Natural killer cell treated with Interleukin-12 subunit alpha and Interleukin-12 subunit beta and Interleukin-15 and Interleukin-18, amount 100 ng/mL, for 72 hours (primary cell): ENCODE measurements at regions not wholly inside any gene's neighbourhood (a gene's known extent, or its start where the extent isn't known, plus 50 kb on each side); places are given as distances from the start of the nearest gene placed in this dataset.
"Not testable (repeated sequence)": the region's sequence is repeated elsewhere in the genome, so short reads cannot be mapped to it uniquely, and the experiment has no call there.

Experiments used
- ATAC-seq, 2 donors: fragments of 150-1000 bp; cut with Tn5 transposase in 1 of 2; sonication (Bioruptor Pico), chemical (Tn5 transposase) in 1 of 2; 2 replicates each; pipeline ENCODE4 v1.10.0; 2021
- DNase-seq: peaks from one replicate; pipeline ENCODE4 v3.0.0; 2022; ENCODE audit warnings: low spot score
- H3K27ac Mint-ChIP-seq, 2 donors: 1 replicate in 1 of 2; 2 replicates in 1 of 2; pipeline ENCODE4 v1.8.0; 2022; ENCODE audit warnings: mixed read lengths in 2 of 2, mild to moderate bottlenecking in 1 of 2, moderate library complexity in 1 of 2
- H3K27me3 Mint-ChIP-seq, 2 donors: 1 replicate in 1 of 2; 2 replicates in 1 of 2; pipeline ENCODE4 v1.8.0; 2022; ENCODE audit warnings: mixed read lengths in 2 of 2
- H3K36me3 Mint-ChIP-seq: one replicate; pipeline ENCODE4 v1.8.0; 2022; ENCODE audit warnings: mixed read lengths
- H3K4me1 Mint-ChIP-seq, 2 donors: 1 replicate in 1 of 2; 2 replicates in 1 of 2; pipeline ENCODE4 v1.8.0; 2022; ENCODE audit warnings: low read depth in 2 of 2, mixed read lengths in 2 of 2, mild to moderate bottlenecking in 1 of 2
- H3K4me3 Mint-ChIP-seq: one replicate; pipeline ENCODE4 v1.8.0; 2022; ENCODE audit warnings: mixed read lengths
- H3K9me3 Mint-ChIP-seq: 2 replicates; pipeline ENCODE4 v1.8.0; 2022; ENCODE audit warnings: mixed read lengths

DNA sequence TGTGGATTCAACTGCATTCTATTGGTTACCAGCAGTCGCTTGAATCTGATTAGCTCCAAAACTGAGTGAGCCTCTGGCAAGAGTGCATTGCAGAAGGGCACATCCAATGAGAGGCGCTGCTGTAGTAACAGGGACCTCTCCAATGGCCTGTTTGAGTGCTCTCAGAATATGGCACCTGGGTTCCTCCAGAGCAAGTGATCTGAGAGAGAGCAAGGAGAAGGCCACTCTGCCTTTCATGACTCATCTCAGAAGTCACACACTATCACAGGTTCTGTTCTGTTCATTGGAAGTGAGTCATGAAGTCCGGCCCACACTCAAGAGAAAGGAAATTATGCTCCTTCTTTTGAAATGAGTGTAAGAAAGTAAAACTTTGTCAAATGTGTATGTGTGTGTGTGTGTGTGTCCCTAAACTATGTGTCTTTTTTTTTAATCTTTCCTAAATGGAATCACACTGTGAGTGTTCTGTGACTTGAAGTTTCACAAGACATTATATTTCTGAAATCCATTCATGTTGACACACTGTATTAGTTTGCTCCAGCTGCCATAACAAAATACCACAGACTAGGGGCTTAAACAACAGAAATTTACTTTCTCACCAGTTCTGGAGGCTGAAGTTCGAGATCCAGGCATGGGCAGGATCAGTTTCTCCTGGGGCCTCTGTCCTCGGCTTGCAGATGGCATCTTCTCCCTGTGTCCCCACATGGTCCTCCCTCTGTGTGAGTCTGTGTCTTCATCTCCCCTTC is 138.3 kb upstream of the CDYL start:
- peaks cover 20 to 30% of the 10 kb centered on the region in 2 donors for H3K4me1 Mint-ChIP-seq
- DNase-seq (peak; percentile 80), ATAC-seq (peak; percentile 99)
- peak overlapping the region; percentile 46 to 87 for H3K27ac Mint-ChIP-seq
- peaks cover 15 to 18% of the 10 kb centered on the region in 2 donors for H3K27me3 Mint-ChIP-seq
- peak overlapping the region; percentile 30 for H3K4me3 Mint-ChIP-seq
- H3K9me3 Mint-ChIP-seq, result peaks cover 8% of the 10 kb centered on the region
- no peaks in the 10 kb centered on the region for H3K36me3 Mint-ChIP-seq

DNA sequence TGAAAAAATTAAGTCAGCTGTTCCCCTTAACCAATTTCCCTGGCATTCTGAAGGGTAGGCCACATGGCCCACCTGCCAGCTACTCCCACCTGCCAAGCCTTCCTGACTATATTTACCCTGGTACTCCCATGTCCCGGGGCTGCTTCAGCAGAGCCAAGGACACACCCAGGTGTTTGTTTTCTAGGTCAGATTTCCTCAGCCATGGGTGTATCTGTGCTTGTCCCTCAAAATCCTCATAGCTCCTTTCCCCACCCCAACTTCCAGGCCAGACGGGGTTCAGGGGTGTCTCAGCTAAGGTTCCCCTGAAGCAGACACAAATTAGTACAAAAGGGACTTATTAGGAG is 139.4 kb upstream of the CDYL start:
- no peak for DNase-seq
- Mint-ChIP-seq H3K9me3 (peaks cover 8% of the 10 kb centered on the region), H3K4me3 (no peak overlapping the region), H3K36me3 (no peaks in the 10 kb centered on the region), H3K4me1 (peaks cover 17 to 30% of the 10 kb centered on the region in 2 donors), H3K27me3 (peaks cover 8 to 13% of the 10 kb centered on the region in 2 donors), H3K27ac (peak overlapping the region in 1 of 2 donors; percentile 87)
- no peak for ATAC-seq

DNA sequence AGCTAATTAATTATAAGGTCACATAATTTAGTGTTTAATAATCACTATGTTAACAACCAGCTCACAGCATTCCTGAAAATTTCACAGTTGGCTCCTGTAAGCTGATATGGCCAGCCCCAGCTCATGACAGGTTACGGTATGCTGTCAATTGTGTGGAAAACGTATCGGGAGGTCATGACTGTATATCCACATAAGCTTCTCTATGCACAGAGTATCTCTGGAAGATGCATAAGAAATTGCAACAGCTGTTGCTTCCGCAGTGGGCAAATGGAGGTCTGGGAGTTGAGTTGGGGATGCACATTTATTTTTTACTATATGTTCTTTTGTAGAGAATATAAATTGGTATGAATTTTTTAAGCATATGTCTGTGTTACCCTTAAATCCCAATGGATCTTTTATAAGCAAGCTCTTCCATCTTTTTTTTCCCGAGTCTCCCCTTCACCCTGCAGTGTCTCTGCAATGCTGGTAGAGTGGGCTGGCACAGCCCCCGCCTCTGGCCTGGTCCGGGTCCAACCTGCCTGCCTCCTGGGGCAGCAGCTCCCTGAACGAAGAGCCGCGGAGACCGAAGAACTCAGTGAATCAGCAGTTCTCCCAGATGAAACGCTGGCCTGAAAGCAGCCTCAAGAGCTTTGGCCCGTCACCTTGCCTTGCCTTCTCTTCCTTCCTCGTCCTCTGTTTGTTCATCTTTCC is 139.9 kb upstream of the CDYL start:
- H3K36me3 Mint-ChIP-seq, result no peaks in the 10 kb centered on the region
- peaks cover 15 to 30% of the 10 kb centered on the region in 2 donors for H3K4me1 Mint-ChIP-seq
- ATAC-seq (no peak), DNase-seq (no peak)
- H3K4me3 Mint-ChIP-seq, result no peak overlapping the region
- H3K27me3 Mint-ChIP-seq, result peaks cover 8 to 13% of the 10 kb centered on the region in 2 donors
- peaks cover 8% of the 10 kb centered on the region for H3K9me3 Mint-ChIP-seq
- H3K27ac Mint-ChIP-seq, result peak overlapping the region in 1 of 2 donors; percentile 87

DNA sequence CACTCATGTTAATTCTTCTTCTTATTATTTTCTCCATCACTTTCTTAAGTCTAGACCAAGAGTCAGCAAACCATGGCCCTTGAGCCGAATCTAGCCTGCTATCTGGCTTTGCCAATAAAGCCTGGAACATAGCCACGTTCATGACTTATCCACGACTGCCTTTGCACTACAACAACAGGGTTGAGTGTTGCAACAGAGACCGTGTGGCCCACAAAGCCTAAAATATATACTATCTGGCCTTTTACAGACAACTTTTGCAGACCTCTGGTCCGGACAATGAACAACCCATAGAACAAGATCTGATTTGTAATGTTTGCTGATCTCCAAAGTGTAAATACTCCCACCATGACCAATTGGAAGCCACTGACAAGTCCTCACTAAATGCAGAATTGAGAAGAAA is 140.5 kb upstream of the CDYL start:
- Mint-ChIP-seq H3K4me1 (peaks cover 15 to 30% of the 10 kb centered on the region in 2 donors), H3K4me3 (no peak overlapping the region), H3K36me3 (peaks cover 4% of the 10 kb centered on the region), H3K27ac (no peak overlapping the region), H3K27me3 (peaks cover 8 to 12% of the 10 kb centered on the region in 2 donors), H3K9me3 (peaks cover 8% of the 10 kb centered on the region)
- ATAC-seq (no peak), DNase-seq (no peak)

DNA sequence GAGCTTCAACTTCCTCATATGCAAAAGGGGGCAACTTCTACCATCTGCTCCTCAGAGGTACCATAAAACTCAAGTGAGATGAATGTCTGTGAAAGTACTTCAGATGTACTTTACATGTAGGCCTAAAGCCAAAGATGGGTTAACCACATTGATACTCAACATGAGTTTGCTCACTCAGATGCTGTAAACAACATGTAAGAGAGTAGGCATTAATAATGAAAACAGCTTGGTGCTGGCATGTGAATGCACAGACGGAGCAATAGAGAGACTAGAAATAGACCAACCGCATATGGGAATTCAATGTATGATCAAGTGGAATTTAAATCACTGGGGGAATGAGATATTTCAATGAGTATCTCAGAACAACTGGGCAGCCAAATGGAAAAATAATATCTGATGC is 143.8 kb upstream of the CDYL start:
- peaks cover 5% of the 10 kb centered on the region for H3K9me3 Mint-ChIP-seq
- ATAC-seq, result no peak
- no peak overlapping the region for H3K4me3 Mint-ChIP-seq

DNA sequence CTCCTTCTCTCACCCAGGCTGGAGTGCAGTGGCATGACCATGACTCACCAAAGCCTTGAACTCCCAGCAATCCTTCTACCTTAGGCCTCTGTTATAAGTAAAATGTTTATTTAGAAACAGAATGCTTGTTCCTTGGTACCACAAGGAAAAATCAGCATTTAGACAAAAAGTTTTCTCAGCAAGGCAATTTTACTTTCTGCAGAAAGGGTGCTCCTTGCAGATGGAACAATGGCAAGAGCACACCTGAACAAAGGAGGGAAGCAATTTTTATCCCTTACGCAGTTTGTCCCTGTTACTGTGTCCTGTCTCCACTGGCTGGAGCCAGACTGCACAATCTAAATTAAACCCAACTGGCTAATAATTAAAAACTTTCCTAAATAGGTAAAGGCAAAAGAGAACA is 146.4 kb upstream of the CDYL start:
- H3K27me3 Mint-ChIP-seq, H3K4me3 Mint-ChIP-seq, DNase-seq, H3K27ac Mint-ChIP-seq, ATAC-seq, H3K9me3 Mint-ChIP-seq, H3K4me1 Mint-ChIP-seq: not testable (repeated sequence)
- H3K36me3 Mint-ChIP-seq, result peaks cover 22% of the 10 kb centered on the region

More for the DNA sequence above, 143.8 kb upstream of the CDYL start:
- DNase-seq, result no peak
- H3K4me1 Mint-ChIP-seq, result peaks cover 0 to 8% of the 10 kb centered on the region in 2 donors
- H3K27me3 Mint-ChIP-seq, result no peaks in the 10 kb centered on the region
- H3K27ac Mint-ChIP-seq, result no peak overlapping the region
- H3K36me3 Mint-ChIP-seq, result peaks cover 22% of the 10 kb centered on the region

DNA sequence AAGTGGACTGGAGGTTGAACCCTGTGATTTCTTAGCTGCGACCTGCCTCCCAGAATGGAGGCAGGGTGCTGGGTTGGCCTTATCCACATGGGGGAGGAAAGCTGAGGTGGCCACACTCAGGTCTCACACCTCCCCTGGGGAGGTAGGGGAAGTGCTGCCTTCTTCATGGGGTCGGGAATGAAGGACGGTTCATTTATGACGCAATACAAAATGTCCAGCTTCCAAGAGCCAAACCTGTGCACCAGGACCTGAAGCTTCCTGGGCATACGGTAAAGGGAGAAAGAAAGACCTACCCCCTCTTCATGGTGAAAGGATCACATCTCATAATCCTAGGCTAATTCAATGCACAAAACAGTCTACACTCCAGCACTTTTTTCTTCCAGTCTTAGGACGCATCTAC is 150.6 kb upstream of the CDYL start:
- Mint-ChIP-seq H3K9me3 (no peaks in the 10 kb centered on the region), H3K4me1 (peaks cover 0 to 6% of the 10 kb centered on the region in 2 donors), H3K27me3 (peaks cover 0 to 4% of the 10 kb centered on the region in 2 donors), H3K36me3 (peaks cover 17% of the 10 kb centered on the region), H3K4me3 (no peak overlapping the region), H3K27ac (no peak overlapping the region)
- DNase-seq, result no peak
- ATAC-seq, result no peak

DNA sequence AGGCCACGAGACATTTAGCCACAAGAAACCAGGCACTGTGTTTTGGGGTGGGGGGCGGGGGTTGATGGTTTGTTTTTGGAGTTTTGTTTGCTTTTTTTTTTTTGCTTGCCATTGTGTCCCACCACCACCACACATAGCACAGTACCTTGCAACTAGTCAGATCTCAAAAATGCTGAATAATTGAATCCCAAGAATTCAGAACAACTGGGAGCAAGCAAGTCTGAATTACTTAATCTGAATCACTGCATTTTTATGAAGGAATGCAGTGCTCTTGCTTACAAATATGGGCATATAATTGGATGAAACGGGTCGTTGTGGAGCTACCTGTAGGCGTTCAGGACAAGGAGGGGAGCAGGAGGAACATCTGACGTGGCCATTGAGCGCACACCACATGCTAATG is 151.5 kb upstream of the CDYL start:
- H3K4me3 Mint-ChIP-seq, result no peak overlapping the region
- H3K27ac Mint-ChIP-seq, result no peak overlapping the region
- no peaks in the 10 kb centered on the region for H3K9me3 Mint-ChIP-seq
- H3K36me3 Mint-ChIP-seq, result peaks cover 9% of the 10 kb centered on the region
- ATAC-seq, result no peak
- H3K27me3 Mint-ChIP-seq, result peaks cover 0 to 4% of the 10 kb centered on the region in 2 donors
- H3K4me1 Mint-ChIP-seq, result peaks cover 0 to 6% of the 10 kb centered on the region in 2 donors
- no peak for DNase-seq

DNA sequence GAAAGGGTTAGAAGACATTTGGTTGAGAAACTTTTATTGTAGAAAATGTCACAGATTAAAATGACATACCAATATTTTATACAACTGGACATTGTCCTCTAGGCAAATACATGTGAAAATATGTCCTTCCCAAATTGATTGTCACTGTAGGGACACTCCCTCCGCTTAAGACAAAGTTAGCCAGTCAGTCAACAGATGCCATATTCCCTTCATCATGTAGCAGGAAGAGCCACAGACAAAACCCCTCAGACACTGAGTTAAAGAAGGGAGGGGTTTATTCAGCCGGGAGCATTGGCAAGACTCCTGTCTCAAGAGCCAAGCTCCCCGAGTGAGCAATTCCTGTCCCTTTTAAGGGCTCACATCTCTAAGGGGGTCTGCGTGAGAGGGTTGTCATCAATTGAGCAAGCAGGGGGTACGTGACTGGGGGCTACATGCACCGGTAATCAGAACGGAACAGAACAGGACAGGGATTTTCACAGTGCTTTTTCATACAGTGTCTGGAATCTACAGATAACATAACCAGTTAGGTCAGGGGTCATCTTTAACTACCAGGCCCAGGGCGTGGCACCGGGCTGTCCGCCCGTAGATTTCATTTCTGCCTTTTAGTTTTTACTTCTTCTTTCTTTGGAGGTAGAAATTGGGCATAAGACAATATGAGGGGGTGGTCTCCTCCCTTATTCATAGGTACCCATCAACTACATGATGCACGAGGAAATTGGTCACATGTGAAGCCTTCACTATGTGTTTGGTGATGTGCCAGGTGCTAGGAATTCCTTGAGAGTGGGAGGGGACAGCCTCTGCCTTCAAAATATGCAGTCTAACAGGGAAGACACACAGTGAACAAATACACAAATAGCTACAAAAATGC is 155.7 kb upstream of the CDYL start:
- H3K27ac Mint-ChIP-seq, result no peak overlapping the region
- no peaks in the 10 kb centered on the region for H3K9me3 Mint-ChIP-seq
- DNase-seq (no peak), ATAC-seq (no peak)
- H3K4me1 Mint-ChIP-seq, result peaks cover 0 to 6% of the 10 kb centered on the region in 2 donors
- no peak overlapping the region for H3K4me3 Mint-ChIP-seq
- no peaks in the 10 kb centered on the region for H3K36me3 Mint-ChIP-seq
- peaks cover 9 to 21% of the 10 kb centered on the region in 2 donors for H3K27me3 Mint-ChIP-seq

DNA sequence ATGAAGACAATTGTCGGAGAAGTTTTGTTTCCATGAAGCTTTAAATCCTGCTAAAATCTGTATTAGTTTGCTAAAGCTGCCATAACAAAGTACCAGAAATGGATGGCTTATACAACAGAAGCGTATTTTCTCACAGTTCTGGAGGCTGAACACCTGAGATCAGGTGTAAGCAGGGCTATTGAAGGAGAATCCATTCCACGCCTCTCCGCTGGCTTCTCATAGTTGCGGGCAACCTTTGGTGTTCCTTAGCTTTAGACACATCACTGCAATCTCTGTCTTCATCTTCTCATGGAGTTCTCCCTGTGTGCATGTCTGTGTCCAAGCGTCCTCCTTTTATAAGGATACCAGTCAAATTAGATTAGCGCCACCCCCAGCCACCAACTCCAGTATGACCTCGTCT is 159.9 kb upstream of the CDYL start:
- H3K27me3 Mint-ChIP-seq, result peaks cover 11 to 25% of the 10 kb centered on the region in 2 donors
- ATAC-seq (no peak), DNase-seq (no peak)
- no peak overlapping the region for H3K27ac Mint-ChIP-seq
- H3K4me3 Mint-ChIP-seq, result no peak overlapping the region
- no peaks in the 10 kb centered on the region for H3K36me3 Mint-ChIP-seq
- H3K9me3 Mint-ChIP-seq, result peaks cover 2% of the 10 kb centered on the region
- H3K4me1 Mint-ChIP-seq, result peaks cover 26 to 27% of the 10 kb centered on the region in 2 donors

DNA sequence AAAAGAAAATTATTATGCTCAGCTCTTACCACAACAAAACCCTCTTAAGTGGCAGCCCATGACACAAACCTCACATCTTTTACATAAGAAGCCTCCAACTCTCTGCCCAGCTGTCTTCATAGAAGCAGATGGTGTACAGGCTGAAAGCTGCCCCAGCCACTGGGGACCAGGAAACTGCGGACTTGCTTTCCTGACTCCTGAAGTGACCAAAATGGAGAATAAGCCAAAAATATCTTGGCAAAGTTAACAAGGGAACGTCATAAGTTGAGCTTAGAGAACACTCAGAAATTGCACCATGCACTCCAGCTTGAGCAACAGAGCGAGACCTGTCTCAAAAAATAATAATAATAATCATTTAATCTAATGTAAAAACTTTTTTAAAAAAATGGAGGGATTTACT is 160.3 kb upstream of the CDYL start:
- Mint-ChIP-seq H3K4me1 (peaks cover 30 to 32% of the 10 kb centered on the region in 2 donors), H3K27me3 (peaks cover 11 to 25% of the 10 kb centered on the region in 2 donors), H3K9me3 (peaks cover 2% of the 10 kb centered on the region), H3K4me3 (no peak overlapping the region), H3K36me3 (no peaks in the 10 kb centered on the region), H3K27ac (no peak overlapping the region)
- DNase-seq (no peak), ATAC-seq (no peak)

DNA sequence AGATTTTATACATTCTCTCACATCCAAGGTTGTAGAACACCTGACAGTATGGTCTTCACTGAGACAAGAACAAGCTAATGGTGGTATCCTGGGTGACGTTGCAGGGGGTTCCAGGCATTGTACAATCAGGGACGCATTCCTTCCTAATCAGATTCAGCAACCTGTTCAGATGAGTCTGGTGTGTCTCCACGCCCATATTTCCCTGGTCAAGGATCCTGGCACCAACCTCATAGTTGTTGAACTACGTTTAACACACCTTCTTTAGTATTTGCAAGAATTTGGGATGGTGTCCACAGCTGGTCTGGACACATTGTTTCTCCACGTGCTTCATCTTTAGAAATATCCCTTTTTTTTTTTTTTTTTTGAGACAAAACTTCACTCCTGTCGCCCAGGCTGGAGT is 161.0 kb upstream of the CDYL start:
- H3K27me3 Mint-ChIP-seq, result peaks cover 11 to 25% of the 10 kb centered on the region in 2 donors
- H3K36me3 Mint-ChIP-seq, result no peaks in the 10 kb centered on the region
- peaks cover 36 to 38% of the 10 kb centered on the region in 2 donors for H3K4me1 Mint-ChIP-seq
- ATAC-seq, result no peak
- no peak overlapping the region for H3K27ac Mint-ChIP-seq
- H3K4me3 Mint-ChIP-seq, result no peak overlapping the region
- no peak for DNase-seq
- peaks cover 2% of the 10 kb centered on the region for H3K9me3 Mint-ChIP-seq

DNA sequence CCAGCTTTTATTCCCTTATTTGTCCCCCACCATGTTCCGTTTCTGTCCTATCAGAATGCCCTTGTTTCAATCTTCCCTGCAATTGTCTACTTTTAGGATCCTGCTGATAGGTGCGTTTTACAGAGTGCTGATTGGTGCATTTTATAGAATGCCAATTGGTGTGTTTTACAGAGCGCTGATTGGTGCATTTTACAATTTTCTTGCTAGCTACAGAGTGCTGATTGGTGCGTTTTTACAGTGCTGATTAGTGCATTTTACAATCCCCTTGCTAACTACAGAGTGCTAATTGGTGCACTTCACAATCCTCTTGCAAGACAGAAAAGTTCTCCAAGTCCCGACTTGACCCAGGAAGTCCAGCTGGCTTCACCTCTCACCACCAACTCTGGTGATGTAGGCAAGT is 161.6 kb upstream of the CDYL start:
- Mint-ChIP-seq H3K9me3 (peaks cover 2% of the 10 kb centered on the region), H3K4me3 (no peak overlapping the region), H3K36me3 (no peaks in the 10 kb centered on the region), H3K27ac (peak overlapping the region in 1 of 2 donors; percentile 23), H3K27me3 (peaks cover 11 to 25% of the 10 kb centered on the region in 2 donors), H3K4me1 (peaks cover 39 to 40% of the 10 kb centered on the region in 2 donors)
- ATAC-seq, result no peak
- DNase-seq, result no peak
